ENCODE measurements at regions not wholly inside any gene's neighbourhood (a gene's known extent, or its start where the extent isn't known, plus 50 kb on each side); places are given as distances from the start of the nearest gene placed in this dataset.

DNA sequence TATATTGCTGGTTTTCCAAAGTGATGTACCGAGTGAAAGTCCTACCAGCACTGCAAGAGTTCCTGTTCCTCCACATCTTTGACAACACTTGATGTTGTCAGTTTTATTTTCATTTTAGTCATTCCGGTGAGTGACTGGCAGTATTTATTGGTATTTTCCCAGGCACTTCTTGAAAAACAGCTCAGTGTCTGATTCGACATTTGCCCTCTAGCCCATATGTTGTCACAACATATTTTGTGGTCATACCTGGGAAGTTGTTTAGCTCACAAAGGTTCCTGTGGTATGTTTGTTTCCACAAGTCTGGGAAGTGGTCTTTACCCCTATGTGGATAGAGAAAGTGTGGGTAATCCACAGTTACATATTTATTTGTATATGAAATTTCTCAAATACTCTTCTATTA, 463.6 kb downstream of the HAPSTR1 start:
- no peak for TF ChIP-seq CTCF (conservative IDR thresholded peaks at IDR 0.05; ENCODE audit: low read depth, low read length)
- no peak for TF ChIP-seq EZH2 (IDR thresholded peaks at IDR 0.05; ENCODE audit: borderline replicate concordance, low read depth, low read length, poor library complexity, severe bottlenecking)
